Brain microvascular endothelial cell (primary cell): ENCODE measurements at regions not wholly inside any gene's neighbourhood (a gene's known extent, or its start where the extent isn't known, plus 50 kb on each side); places are given as distances from the start of the nearest gene placed in this dataset.

Source experiments
- DNase-seq: peaks from one replicate; pipeline ENCODE4 v3.0.0-alpha.2; 2020
- H3K27ac ChIP-seq: fragments of 250-450 bp; sonication (Bioruptor Pico); 2 replicates; pipeline ENCODE4 v1.5.1; 2020; ENCODE audit warnings: mild to moderate bottlenecking, moderate library complexity
- H3K27me3 ChIP-seq: fragments of 250-450 bp; sonication (Bioruptor Pico); replicated peaks from 2 replicates; pipeline ENCODE4 v1.5.1; 2020; ENCODE audit warnings: mild to moderate bottlenecking
- H3K36me3 ChIP-seq: fragments of 250-450 bp; sonication (Bioruptor Pico); replicated peaks from 2 replicates; pipeline ENCODE4 v1.5.1; 2020; ENCODE audit warnings: mild to moderate bottlenecking
- H3K4me3 ChIP-seq: 2 replicates; pipeline ENCODE4 v1.5.1; 2011; ENCODE audit warnings: low read depth, mild to moderate bottlenecking, control low read depth, low read length, moderate library complexity
- CTCF ChIP-seq: IDR thresholded peaks from 2 replicates; pipeline ENCODE4 v1.5.1; 2011; ENCODE audit warnings: low read depth, mild to moderate bottlenecking, moderate library complexity, low read length, control low read depth, inconsistent platforms; ENCODE audit errors: missing control alignments
- in situ Hi-C: cut with HindIII; loops from 2 replicates; pipeline ENCODE4 v1.10.0; 2017; ENCODE audit warnings: low sequenced_read_pairs, low pct_ligation_motif_present

GRCh38 chr11:41784513-41785335 is 325.3 kb upstream of the LRRC4C start:
- Histone ChIP-seq H3K27me3 (no peaks in the 10 kb centered on the region), H3K4me3 (no peak overlapping the region), H3K27ac (no peak overlapping the region), H3K36me3 (no peaks in the 10 kb centered on the region)
- no peak for DNase-seq
- no peak for TF ChIP-seq CTCF
- in situ Hi-C loops: no loop called here

GRCh38 chr11:41786087-41786486 is 326.6 kb upstream of the LRRC4C start:
- Histone ChIP-seq H3K36me3 (no peaks in the 10 kb centered on the region), H3K4me3 (no peak overlapping the region), H3K27me3 (no peaks in the 10 kb centered on the region), H3K27ac (no peak overlapping the region)
- in situ Hi-C loops: no loop called here
- no peak for DNase-seq
- no peak for TF ChIP-seq CTCF

- H3K36me3 ChIP-seq: no peaks in the 10 kb centered on the region
- H3K27ac ChIP-seq: no peak overlapping the region
- H3K27me3 ChIP-seq: no peaks in the 10 kb centered on the region
- no peak overlapping the region for H3K4me3 ChIP-seq
- TF ChIP-seq CTCF: no peak
- in situ Hi-C loops: no loop called here
- no peak for DNase-seq
Observed at GRCh38 chr11:41788177-41788576, 328.7 kb upstream of the LRRC4C start.

GRCh38 chr11:41789376-41789775 is 329.9 kb upstream of the LRRC4C start:
- in situ Hi-C loops: no loop called here
- Histone ChIP-seq H3K27me3 (no peaks in the 10 kb centered on the region), H3K4me3 (no peak overlapping the region), H3K36me3 (no peaks in the 10 kb centered on the region), H3K27ac (no peak overlapping the region)
- TF ChIP-seq CTCF: no peak
- no peak for DNase-seq

- H3K36me3 ChIP-seq: no peaks in the 10 kb centered on the region
- H3K27ac ChIP-seq: no peak overlapping the region
- DNase-seq: no peak
- no peak overlapping the region for H3K4me3 ChIP-seq
- H3K27me3 ChIP-seq: no peaks in the 10 kb centered on the region
- in situ Hi-C loops: no loop called here
- no peak for TF ChIP-seq CTCF
Observed at GRCh38 chr11:41795004-41795403, 335.6 kb upstream of the LRRC4C start.

- in situ Hi-C loops: no loop called here
- no peak for TF ChIP-seq CTCF
- no peaks in the 10 kb centered on the region for H3K36me3 ChIP-seq
- no peak overlapping the region for H3K27ac ChIP-seq
- H3K27me3 ChIP-seq: no peaks in the 10 kb centered on the region
- no peak overlapping the region for H3K4me3 ChIP-seq
- DNase-seq: no peak
Observed at GRCh38 chr11:41799754-41800153, 340.3 kb upstream of the LRRC4C start.
